ENCODE measurements at regions not wholly inside any gene's neighbourhood (a gene's known extent, or its start where the extent isn't known, plus 50 kb on each side); places are given as distances from the start of the nearest gene placed in this dataset.

DNA sequence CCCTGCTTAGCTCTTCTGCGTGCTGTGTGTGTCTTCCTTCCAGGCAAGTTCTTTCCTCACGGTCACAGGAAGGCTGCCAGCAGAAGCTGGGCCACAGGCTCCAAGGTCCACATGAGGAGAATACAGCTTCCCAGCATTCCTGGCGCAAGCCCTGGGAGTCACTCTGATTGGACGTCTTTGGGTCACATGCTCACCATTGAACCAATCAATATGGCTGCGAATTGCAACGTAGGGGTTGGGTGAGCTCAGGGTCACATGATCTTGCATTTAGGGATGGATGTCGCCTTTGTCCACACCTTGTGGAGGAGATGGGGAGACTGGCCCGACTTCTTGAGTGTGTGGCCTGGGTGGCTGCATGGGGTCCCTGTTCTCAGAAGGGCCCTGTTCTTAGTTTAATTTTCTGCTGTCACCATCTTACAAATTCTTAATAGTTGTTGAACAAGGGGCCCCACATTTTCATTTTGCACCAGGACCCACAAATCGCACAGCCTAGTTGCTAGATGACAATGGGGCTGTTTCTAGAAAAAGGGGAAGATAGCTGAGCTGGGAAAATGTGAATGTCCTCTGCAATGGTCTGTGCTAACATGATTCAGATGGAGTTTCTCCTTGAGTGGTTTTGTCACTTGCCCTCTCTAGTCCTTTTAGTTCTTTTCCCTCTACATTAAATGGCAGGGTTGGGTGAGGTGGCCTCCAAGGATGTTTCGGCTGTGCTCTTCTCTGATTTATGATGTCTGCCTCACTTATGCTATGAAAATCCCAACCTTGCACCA is 149.6 kb downstream of the CDH26 start:
- POLR2A ChIA-PET, result interaction anchor here (0.6 kb wide), 1 partner anchor 1388 kb away, joined by 4 read pairs; no protein-coding TSS in a partner anchor

GRCh38 chr20:60108397-60108796 is 150.2 kb downstream of the CDH26 start:
- POLR2A ChIA-PET, result interaction anchor here (0.6 kb wide), 1 partner anchor 1387 kb away, joined by 4 read pairs; no protein-coding TSS in a partner anchor
- Histone ChIP-seq H3K27ac (ENCODE audit: low read depth, low read length) (no peak overlapping the region), H3K9me3 (ENCODE audit: control insufficient read depth, insufficient read depth, low read length) (no peaks in the 10 kb centered on the region; the same call in 1 of the 2 replicates), H3K4me3 (ENCODE audit: low read depth, low read length) (no peak overlapping the region), H3K27me3 (ENCODE audit: control insufficient read depth, insufficient read depth, low read length) (peaks cover 3% of the 10 kb centered on the region)
- DNase-seq (ENCODE audit: low read depth, low spot score), result no peak
- CTCF ChIA-PET, result interaction anchor here (1.5 kb wide), 1 partner anchor 29 kb away, joined by 3 read pairs; no protein-coding TSS in a partner anchor
- TF ChIP-seq, protein P1, sequence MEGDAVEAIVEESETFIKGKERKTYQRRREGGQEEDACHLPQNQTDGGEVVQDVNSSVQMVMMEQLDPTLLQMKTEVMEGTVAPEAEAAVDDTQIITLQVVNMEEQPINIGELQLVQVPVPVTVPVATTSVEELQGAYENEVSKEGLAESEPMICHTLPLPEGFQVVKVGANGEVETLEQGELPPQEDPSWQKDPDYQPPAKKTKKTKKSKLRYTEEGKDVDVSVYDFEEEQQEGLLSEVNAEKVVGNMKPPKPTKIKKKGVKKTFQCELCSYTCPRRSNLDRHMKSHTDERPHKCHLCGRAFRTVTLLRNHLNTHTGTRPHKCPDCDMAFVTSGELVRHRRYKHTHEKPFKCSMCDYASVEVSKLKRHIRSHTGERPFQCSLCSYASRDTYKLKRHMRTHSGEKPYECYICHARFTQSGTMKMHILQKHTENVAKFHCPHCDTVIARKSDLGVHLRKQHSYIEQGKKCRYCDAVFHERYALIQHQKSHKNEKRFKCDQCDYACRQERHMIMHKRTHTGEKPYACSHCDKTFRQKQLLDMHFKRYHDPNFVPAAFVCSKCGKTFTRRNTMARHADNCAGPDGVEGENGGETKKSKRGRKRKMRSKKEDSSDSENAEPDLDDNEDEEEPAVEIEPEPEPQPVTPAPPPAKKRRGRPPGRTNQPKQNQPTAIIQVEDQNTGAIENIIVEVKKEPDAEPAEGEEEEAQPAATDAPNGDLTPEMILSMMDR (IDR thresholded peaks at IDR 0.05; ENCODE audit: low read depth, low read length), result no peak

More for the DNA sequence above, 149.6 kb downstream of the CDH26 start:
- peaks cover 3% of the 10 kb centered on the region for H3K27me3 ChIP-seq (ENCODE audit: control insufficient read depth, insufficient read depth, low read length)
- no peak overlapping the region for H3K4me3 ChIP-seq (ENCODE audit: low read depth, low read length)
- H3K27ac ChIP-seq (ENCODE audit: low read depth, low read length), result no peak overlapping the region
- CTCF ChIA-PET, result interaction anchor here (1.5 kb wide), 1 partner anchor 30 kb away, joined by 3 read pairs; no protein-coding TSS in a partner anchor
- no peak for DNase-seq (ENCODE audit: low read depth, low spot score)
- H3K9me3 ChIP-seq (ENCODE audit: control insufficient read depth, insufficient read depth, low read length), result no peaks in the 10 kb centered on the region; the same call in 1 of the 2 replicates
- TF ChIP-seq, protein P1 (IDR thresholded peaks at IDR 0.05; ENCODE audit: low read depth, low read length), result no peak

DNA sequence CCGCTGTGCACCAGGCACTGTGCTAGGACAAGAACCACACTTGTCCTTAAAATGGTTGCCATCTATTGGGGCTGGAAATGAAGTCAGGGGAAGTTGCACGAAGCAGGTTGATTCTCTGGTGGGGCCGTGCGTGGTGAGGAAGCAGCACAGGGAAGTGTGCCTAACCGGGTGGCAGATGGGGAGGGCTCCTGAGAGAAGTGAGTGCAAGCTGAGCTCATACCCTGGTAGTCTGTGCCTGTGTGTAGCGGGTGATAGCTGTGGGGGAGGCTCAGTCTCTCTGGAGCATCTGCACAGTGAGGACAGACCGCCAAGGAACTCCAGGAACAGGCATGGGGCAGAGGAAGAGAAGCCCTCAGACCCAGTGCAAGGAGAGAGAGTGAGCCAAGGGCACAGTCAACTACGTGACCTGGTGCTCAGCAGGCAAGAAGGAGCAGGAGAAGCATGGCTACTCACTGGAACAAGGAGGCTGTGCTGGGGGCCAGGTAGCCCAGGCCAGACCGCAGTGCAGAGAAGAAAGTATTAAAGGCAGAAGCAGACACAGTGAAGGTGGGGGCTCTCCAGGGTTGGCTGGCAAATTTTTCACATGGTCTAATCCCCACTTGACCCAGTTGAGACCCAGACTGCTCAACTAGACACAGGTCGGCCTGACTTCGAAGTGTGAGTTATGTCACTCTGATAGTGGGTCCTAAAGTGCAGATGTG is 155.0 kb downstream of the CDH26 start:
- TF ChIP-seq, protein P1 (IDR thresholded peaks at IDR 0.05; ENCODE audit: low read depth, low read length), result no peak
- Histone ChIP-seq H3K27me3 (ENCODE audit: control insufficient read depth, insufficient read depth, low read length) (peaks cover 11% of the 10 kb centered on the region), H3K4me3 (ENCODE audit: low read depth, low read length) (no peak overlapping the region), H3K9me3 (ENCODE audit: control insufficient read depth, insufficient read depth, low read length) (no peaks in the 10 kb centered on the region; the same call in 1 of the 2 replicates), H3K27ac (ENCODE audit: low read depth, low read length) (no peak overlapping the region)
- CTCF ChIA-PET, result no interaction called here
- DNase-seq (ENCODE audit: low read depth, low spot score), result no peak
- POLR2A ChIA-PET, result no interaction called here

DNA sequence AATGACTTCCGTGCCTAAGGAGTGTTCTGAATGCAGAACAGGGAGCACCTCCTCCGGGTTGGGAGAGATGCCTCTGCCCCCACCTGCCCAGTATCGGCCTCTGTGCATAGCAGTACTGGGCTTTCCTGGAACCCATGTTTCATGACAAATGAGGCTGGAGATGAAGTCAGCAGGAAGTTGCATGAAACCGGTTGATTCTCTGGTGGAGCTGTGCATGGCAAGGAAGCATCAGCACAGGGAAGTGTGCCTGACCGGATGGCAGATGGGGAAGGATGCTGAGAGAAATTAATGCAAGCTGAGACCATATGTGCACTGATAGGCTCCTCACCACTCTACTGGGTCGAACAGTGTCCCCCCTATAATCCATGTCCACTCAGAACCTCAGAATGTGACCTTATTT is 155.5 kb downstream of the CDH26 start:
- Histone ChIP-seq H3K4me3 (ENCODE audit: low read depth, low read length) (no peak overlapping the region), H3K9me3 (ENCODE audit: control insufficient read depth, insufficient read depth, low read length) (no peaks in the 10 kb centered on the region; the same call in 1 of the 2 replicates), H3K27ac (ENCODE audit: low read depth, low read length) (no peak overlapping the region), H3K27me3 (ENCODE audit: control insufficient read depth, insufficient read depth, low read length) (peaks cover 11% of the 10 kb centered on the region)
- ChIA-PET POLR2A (no interaction called here), CTCF (no interaction called here)
- DNase-seq (ENCODE audit: low read depth, low spot score), result no peak
- TF ChIP-seq, protein P1 (IDR thresholded peaks at IDR 0.05; ENCODE audit: low read depth, low read length), result no peak

DNA sequence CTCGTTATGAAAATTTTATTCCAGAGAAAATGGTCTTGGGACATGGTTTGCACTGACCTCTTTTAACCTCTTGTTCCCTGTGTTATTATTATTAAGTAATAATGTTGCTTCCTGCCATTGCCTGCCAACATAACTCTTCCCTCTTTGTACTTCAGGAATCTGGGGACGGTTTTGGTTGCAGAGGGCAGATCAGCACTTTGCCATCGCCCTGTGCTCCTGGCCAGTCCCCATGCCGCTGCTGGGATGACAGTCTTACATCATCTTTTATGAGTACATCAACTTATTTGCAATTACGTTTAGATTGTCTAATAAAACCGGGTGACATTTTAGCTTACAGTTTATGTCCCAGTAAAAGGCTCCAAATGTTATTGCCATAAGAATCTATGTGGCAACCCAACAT is 157.2 kb downstream of the CDH26 start:
- no peak overlapping the region for H3K27ac ChIP-seq (ENCODE audit: low read depth, low read length)
- ChIA-PET CTCF (interaction anchor here (1.1 kb wide), 1 partner anchor 58 kb away, joined by 3 read pairs; no protein-coding TSS in a partner anchor), POLR2A (no interaction called here)
- H3K27me3 ChIP-seq (ENCODE audit: control insufficient read depth, insufficient read depth, low read length), result peaks cover 8% of the 10 kb centered on the region
- no peaks in the 10 kb centered on the region; the same call in 1 of the 2 replicates for H3K9me3 ChIP-seq (ENCODE audit: control insufficient read depth, insufficient read depth, low read length)
- TF ChIP-seq, protein P1 (IDR thresholded peaks at IDR 0.05; ENCODE audit: low read depth, low read length), result no peak
- DNase-seq (ENCODE audit: low read depth, low spot score), result no peak
- no peak overlapping the region for H3K4me3 ChIP-seq (ENCODE audit: low read depth, low read length)

Data from AG04450 (cell line).